ENCODE measurements at regions not wholly inside any gene's neighbourhood (a gene's known extent, or its start where the extent isn't known, plus 50 kb on each side); places are given as distances from the start of the nearest gene placed in this dataset.

DNA sequence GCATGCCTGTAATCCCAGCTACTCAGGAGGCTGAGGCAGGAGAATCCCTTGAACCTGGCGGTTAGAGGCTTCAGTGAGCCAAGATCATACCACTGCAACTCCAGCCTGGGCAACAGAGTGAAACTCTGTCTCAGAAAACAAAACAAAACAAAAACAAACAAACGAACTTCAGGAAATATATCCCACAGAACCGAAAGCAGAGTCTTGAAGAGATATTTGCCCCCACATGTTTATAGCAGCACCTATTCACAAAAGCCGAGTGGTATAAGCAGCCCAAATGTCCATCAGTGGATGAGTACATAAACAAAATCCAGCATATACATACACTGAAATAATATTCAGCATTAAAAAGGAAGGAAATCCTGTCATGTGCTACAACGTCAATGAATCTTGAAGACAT is 57.6 kb upstream of the GRIN3A start:
- TF ChIP-seq CTCF (conservative IDR thresholded peaks at IDR 0.05 in 1 of 2, IDR thresholded peaks at IDR 0.05 in 1 of 2; ENCODE audit: low read depth in 1 of 2, low read length in 2 of 2) (no peak), EZH2 (IDR thresholded peaks at IDR 0.05; ENCODE audit: low read length, missing control alignments) (no peak)

All from fibroblast of lung (primary cell).